ENCODE measurements at regions not wholly inside any gene's neighbourhood (a gene's known extent, or its start where the extent isn't known, plus 50 kb on each side); places are given as distances from the start of the nearest gene placed in this dataset.

GRCh38 chr10:61318429-61318828, 134.8 kb downstream of the TMEM26 start:
- TF ChIP-seq CTCF (IDR thresholded peaks at IDR 0.05; ENCODE audit: poor library complexity) (no peak), EZH2 (IDR thresholded peaks at IDR 0.05; ENCODE audit: borderline replicate concordance) (no peak), EZH2phosphoT487 (IDR thresholded peaks at IDR 0.05; ENCODE audit: low read depth, severe bottlenecking, unreplicated experiment) (no peak)
